Natural killer cell (primary cell): ENCODE measurements at regions not wholly inside any gene's neighbourhood (a gene's known extent, or its start where the extent isn't known, plus 50 kb on each side); places are given as distances from the start of the nearest gene placed in this dataset.

Experiments used
- ATAC-seq, 3 donors: fragments of 150-1000 bp in 2 of 3; fragments of 200-7000 bp in 1 of 3; cut with Tn5 transposase; 1 replicate in 1 of 3; 2 replicates in 2 of 3; pipeline ENCODE4 v1.10.0; 2021; ENCODE audit warnings: mild to moderate bottlenecking in 2 of 3, moderate library complexity in 2 of 3
- DNase-seq, 2 donors: peaks; one replicate each; pipeline versions ENCODE4 v3.0.0 to v3.0.0-alpha.2; 2013 to 2021; ENCODE audit warnings: mixed read lengths in 1 of 2
- H3K27ac ChIP-seq: one replicate; pipeline ENCODE4 v1.5.1; 2013; ENCODE audit warnings: mild to moderate bottlenecking, low read length
- H3K27me3 ChIP-seq: one replicate; pipeline ENCODE4 v1.6.1; 2013; ENCODE audit warnings: low read length; ENCODE audit not compliant: control insufficient read depth, insufficient read depth
- H3K36me3 ChIP-seq: one replicate; pipeline ENCODE4 v1.6.1; 2013; ENCODE audit warnings: low read length; ENCODE audit not compliant: control insufficient read depth, insufficient read depth
- H3K4me1 ChIP-seq: one replicate; pipeline ENCODE4 v1.6.1; 2013; ENCODE audit warnings: low read length; ENCODE audit not compliant: control insufficient read depth, insufficient read depth
- H3K4me3 ChIP-seq: one replicate; pipeline ENCODE4 v1.5.1; 2013; ENCODE audit warnings: low read length
- H3K9me3 ChIP-seq: one replicate; pipeline ENCODE4 v1.6.1; 2013; ENCODE audit warnings: low read length; ENCODE audit not compliant: control insufficient read depth, insufficient read depth
- H3K27ac Mint-ChIP-seq, 2 donors: one replicate each; pipeline ENCODE4 v1.8.0; 2022; ENCODE audit warnings: mild to moderate bottlenecking in 2 of 2, mixed read lengths in 2 of 2, moderate library complexity in 1 of 2
- H3K27me3 Mint-ChIP-seq, 2 donors: one replicate each; pipeline ENCODE4 v1.8.0; 2022; ENCODE audit warnings: low read depth in 2 of 2, mixed read lengths in 2 of 2
- H3K36me3 Mint-ChIP-seq: one replicate; pipeline ENCODE4 v1.8.0; 2022; ENCODE audit warnings: mixed read lengths
- H3K4me1 Mint-ChIP-seq, 2 donors: one replicate each; pipeline ENCODE4 v1.8.0; 2022; ENCODE audit warnings: mixed read lengths in 2 of 2
- H3K4me3 Mint-ChIP-seq: one replicate; pipeline ENCODE4 v1.8.0; 2022; ENCODE audit warnings: mild to moderate bottlenecking, moderate library complexity, mixed read lengths
- H3K9me3 Mint-ChIP-seq, 2 donors: one replicate each; pipeline ENCODE4 v1.8.0; 2022; ENCODE audit warnings: mixed read lengths in 2 of 2
- WGBS: methylation state at CpG from one replicate; pipeline ENCODE4 v1.1.7; 2013; ENCODE audit warnings: missing lambda C conversion rate; ENCODE audit not compliant: insufficient coverage; 5-methylcytosine and 5-hydroxymethylcytosine counted together
- intact Hi-C: fragments of 100-400 bp; cut with micrococcal nuclease; formaldehyde crosslinking; loops from one replicate; pipeline ENCODE4 v1.14.2; 2022
- TF ChIP-seq, protein P1 (sequence below): fragments of 200-600 bp; IDR thresholded peaks from one replicate; pipeline ENCODE4 v1.8.0; 2022; ENCODE audit warnings: antibody characterized with exemption

DNA sequence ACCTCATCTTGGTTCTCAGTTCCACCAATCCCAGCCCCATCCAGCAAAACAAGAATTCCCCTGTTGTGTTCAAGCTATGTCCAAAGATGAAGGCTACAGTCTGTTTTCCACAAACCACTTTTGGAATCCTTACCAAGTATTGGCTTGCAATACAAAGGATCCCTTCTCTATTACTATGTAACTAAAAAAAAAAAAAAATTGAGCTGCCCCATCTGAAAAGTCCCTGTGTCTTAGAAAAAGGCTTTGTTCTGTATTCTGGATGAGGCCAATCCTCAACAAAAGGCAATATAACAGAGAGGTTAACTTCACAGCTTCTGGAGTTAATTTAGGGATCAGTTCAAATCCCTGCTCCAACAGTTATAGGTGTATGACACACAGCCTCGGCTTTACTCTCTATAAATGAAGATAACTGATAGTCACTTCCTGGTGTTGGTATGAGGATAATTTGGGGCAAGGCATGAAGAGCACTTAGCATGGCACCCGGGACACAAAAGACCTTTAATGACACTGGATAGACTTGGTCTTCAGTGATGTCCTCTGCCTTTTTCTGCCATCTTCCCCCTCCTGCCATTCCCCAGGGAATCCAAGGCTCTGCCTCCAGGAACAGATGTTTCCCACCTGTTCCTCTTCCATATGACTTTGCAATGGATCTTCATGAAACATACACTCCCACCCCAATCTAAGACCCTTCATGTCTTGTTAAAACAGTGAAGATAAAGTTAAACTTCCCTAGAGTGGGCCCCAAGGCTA lies 61.2 kb upstream of the ATL2 start:
- H3K9me3 Mint-ChIP-seq = no peaks in the 10 kb centered on the region
- H3K27ac Mint-ChIP-seq = no peak overlapping the region
- Histone ChIP-seq H3K27me3 (no peaks in the 10 kb centered on the region), H3K4me1 (no peaks in the 10 kb centered on the region), H3K9me3 (no peaks in the 10 kb centered on the region), H3K36me3 (no peaks in the 10 kb centered on the region), H3K27ac (no peak overlapping the region), H3K4me3 (no peak overlapping the region)
- H3K4me1 Mint-ChIP-seq = no peaks in the 10 kb centered on the region
- WGBS = 92% methylated on average over 2 of the region's 2 CpGs
- ATAC-seq (no peak), DNase-seq (no peak)
- no peak overlapping the region for H3K4me3 Mint-ChIP-seq
- H3K36me3 Mint-ChIP-seq = no peaks in the 10 kb centered on the region
- peaks cover 35 to 53% of the 10 kb centered on the region in 2 donors for H3K27me3 Mint-ChIP-seq
- intact Hi-C loops = no loop called here
- TF ChIP-seq, protein P1, sequence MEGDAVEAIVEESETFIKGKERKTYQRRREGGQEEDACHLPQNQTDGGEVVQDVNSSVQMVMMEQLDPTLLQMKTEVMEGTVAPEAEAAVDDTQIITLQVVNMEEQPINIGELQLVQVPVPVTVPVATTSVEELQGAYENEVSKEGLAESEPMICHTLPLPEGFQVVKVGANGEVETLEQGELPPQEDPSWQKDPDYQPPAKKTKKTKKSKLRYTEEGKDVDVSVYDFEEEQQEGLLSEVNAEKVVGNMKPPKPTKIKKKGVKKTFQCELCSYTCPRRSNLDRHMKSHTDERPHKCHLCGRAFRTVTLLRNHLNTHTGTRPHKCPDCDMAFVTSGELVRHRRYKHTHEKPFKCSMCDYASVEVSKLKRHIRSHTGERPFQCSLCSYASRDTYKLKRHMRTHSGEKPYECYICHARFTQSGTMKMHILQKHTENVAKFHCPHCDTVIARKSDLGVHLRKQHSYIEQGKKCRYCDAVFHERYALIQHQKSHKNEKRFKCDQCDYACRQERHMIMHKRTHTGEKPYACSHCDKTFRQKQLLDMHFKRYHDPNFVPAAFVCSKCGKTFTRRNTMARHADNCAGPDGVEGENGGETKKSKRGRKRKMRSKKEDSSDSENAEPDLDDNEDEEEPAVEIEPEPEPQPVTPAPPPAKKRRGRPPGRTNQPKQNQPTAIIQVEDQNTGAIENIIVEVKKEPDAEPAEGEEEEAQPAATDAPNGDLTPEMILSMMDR = no peak

DNA sequence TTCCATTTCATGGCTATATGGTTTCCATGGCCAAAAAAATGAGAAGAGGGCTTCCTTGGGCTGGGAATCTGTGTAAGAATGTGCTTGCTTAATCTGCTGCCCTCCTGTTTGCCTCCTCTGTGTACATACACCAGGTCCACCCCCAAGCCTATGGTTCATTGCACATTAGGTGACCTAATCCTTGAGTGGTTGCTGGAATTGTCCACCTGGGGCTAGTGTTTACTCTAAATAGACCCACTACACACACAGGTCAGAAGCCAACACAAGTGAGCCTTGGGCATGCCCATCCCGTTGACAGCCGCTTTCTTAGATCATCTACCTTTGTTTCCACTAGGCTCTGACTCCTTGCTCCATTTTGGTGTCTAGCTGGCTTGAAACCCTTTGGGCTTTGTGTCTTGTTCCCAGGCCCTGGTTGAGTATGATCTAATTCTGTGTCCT lies 59.2 kb upstream of the ATL2 start:
- no peaks in the 10 kb centered on the region for H3K36me3 Mint-ChIP-seq
- no peak for DNase-seq
- Histone ChIP-seq H3K27ac (no peak overlapping the region), H3K4me1 (no peaks in the 10 kb centered on the region), H3K36me3 (no peaks in the 10 kb centered on the region), H3K9me3 (no peaks in the 10 kb centered on the region), H3K4me3 (no peak overlapping the region), H3K27me3 (no peaks in the 10 kb centered on the region)
- H3K27me3 Mint-ChIP-seq = peaks cover 23 to 36% of the 10 kb centered on the region in 2 donors
- TF ChIP-seq, protein P1 = no peak
- no peak overlapping the region for H3K27ac Mint-ChIP-seq
- intact Hi-C loops = no loop called here
- 92% methylated on average over 2 of the region's 2 CpGs for WGBS
- H3K4me1 Mint-ChIP-seq = no peaks in the 10 kb centered on the region
- ATAC-seq = no peak
- H3K9me3 Mint-ChIP-seq = no peaks in the 10 kb centered on the region
- no peak overlapping the region for H3K4me3 Mint-ChIP-seq

DNA sequence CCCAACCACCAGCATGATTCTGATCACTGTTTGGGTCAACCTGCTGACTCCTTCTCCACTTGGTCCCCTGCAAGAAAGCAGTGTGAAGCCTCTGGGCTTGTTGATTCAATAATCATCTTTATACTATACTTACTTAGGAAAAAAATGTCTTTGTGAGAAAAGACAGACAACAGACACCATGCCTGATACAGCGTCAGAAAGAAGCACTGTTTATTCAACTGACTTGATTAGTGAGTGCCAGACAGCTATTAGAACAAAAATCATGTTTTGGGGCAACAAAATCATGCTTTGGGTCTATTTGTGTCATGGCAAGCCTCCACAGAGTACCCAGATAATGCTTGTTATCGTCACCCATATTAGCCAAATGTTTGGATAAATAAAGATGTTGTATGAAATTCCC lies 58.7 kb upstream of the ATL2 start:
- H3K36me3 ChIP-seq = no peaks in the 10 kb centered on the region
- ATAC-seq (no peak), DNase-seq (no peak)
- Mint-ChIP-seq H3K27ac (no peak overlapping the region), H3K4me3 (no peak overlapping the region), H3K27me3 (peaks cover 22 to 32% of the 10 kb centered on the region in 2 donors), H3K4me1 (no peaks in the 10 kb centered on the region), H3K36me3 (no peaks in the 10 kb centered on the region), H3K9me3 (no peaks in the 10 kb centered on the region)
- intact Hi-C loops = no loop called here
- H3K9me3 ChIP-seq = no peaks in the 10 kb centered on the region
- no peak overlapping the region for H3K4me3 ChIP-seq
- H3K27ac ChIP-seq = no peak overlapping the region
- H3K27me3 ChIP-seq = no peaks in the 10 kb centered on the region
- TF ChIP-seq, protein P1 = no peak
- 95% methylated on average over 1 of the region's 2 CpGs for WGBS
- no peaks in the 10 kb centered on the region for H3K4me1 ChIP-seq

DNA sequence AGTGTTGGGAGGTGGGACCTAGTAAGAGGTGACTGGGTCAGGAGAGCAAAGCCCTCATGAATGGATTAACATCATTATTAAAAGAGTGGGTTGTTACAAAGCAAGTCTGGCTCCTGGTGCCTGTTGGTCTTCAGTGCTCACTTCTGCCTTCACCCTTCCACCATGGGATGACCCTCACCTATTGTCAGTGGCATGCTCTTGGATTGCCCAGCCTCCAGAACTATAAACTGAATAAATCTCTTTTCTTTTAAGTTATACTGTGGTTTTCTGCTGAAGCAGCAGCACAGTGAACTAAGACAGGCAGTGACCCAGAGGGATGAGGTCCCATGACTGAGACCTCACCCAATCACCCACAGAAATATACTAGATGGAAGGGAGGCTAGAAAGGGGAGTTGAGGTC lies 57.5 kb upstream of the ATL2 start:
- intact Hi-C loops = no loop called here
- DNase-seq (no peak), ATAC-seq (no peak)
- H3K36me3 ChIP-seq = no peaks in the 10 kb centered on the region
- H3K27ac Mint-ChIP-seq = no peak overlapping the region
- no peaks in the 10 kb centered on the region for H3K9me3 Mint-ChIP-seq
- H3K9me3 ChIP-seq = no peaks in the 10 kb centered on the region
- H3K27me3 Mint-ChIP-seq = peaks cover 21 to 29% of the 10 kb centered on the region in 2 donors
- H3K27ac ChIP-seq = no peak overlapping the region
- H3K4me1 ChIP-seq = no peaks in the 10 kb centered on the region
- no peaks in the 10 kb centered on the region for H3K27me3 ChIP-seq
- H3K36me3 Mint-ChIP-seq = no peaks in the 10 kb centered on the region
- no peak overlapping the region for H3K4me3 ChIP-seq
- H3K4me3 Mint-ChIP-seq = no peak overlapping the region
- H3K4me1 Mint-ChIP-seq = no peaks in the 10 kb centered on the region
- TF ChIP-seq, protein P1 = no peak
